Muscle of back (tissue), 3 donors: ENCODE measurements at regions not wholly inside any gene's neighbourhood (a gene's known extent, or its start where the extent isn't known, plus 50 kb on each side); places are given as distances from the start of the nearest gene placed in this dataset.
"Not testable (repeated sequence)": the region's sequence is repeated elsewhere in the genome, so short reads cannot be mapped to it uniquely, and the experiment has no call there.

ENCODE experiments used
- DNase-seq, 3 donors: peaks; one replicate each; pipeline versions ENCODE4 v3.0.0 to v3.0.0-alpha.2; 2013

- DNase-seq, result peak in 1 of 3 donors; percentile 30
These were observed 391.8 kb upstream of the MMS22L start for GRCh38 chr6:97674802-97675201.

GRCh38 chr6:97677626-97678025 is 394.6 kb upstream of the MMS22L start:
- DNase-seq, result no peak

- DNase-seq, result no peak
These were observed 404.9 kb upstream of the MMS22L start for GRCh38 chr6:97687916-97688315.

GRCh38 chr6:97689078-97689754 is 406.2 kb upstream of the MMS22L start:
- no peak for DNase-seq

- DNase-seq, result peak in 1 of 3 donors; percentile 39
These were observed 414.4 kb upstream of the MMS22L start for GRCh38 chr6:97697456-97697855.

- DNase-seq, result no peak
These were observed 418.8 kb upstream of the MMS22L start for GRCh38 chr6:97701801-97702200.

- peak in 1 of 3 donors; percentile 4 for DNase-seq
These were observed 419.2 kb upstream of the MMS22L start for GRCh38 chr6:97702248-97702647.

- no peak for DNase-seq
These were observed 420.6 kb upstream of the MMS22L start for GRCh38 chr6:97703661-97704060.

GRCh38 chr6:97705568-97705967 is 422.6 kb upstream of the MMS22L start:
- peak in 1 of 3 donors; percentile 4 for DNase-seq

GRCh38 chr6:97712751-97713150 is 429.7 kb upstream of the MMS22L start:
- no peak for DNase-seq

- no peak for DNase-seq
These were observed 431.8 kb upstream of the MMS22L start for GRCh38 chr6:97714772-97715171.

- DNase-seq, result no peak
These were observed 434.1 kb upstream of the MMS22L start for GRCh38 chr6:97717086-97717485.

- DNase-seq, result no peak
These were observed 443.4 kb upstream of the MMS22L start for GRCh38 chr6:97726378-97726777.

GRCh38 chr6:97732045-97732444 is 449.0 kb upstream of the MMS22L start:
- no peak for DNase-seq

- no peak for DNase-seq
These were observed 474.6 kb upstream of the MMS22L start for GRCh38 chr6:97757575-97757974.

- DNase-seq, result peak in 2 of 3 donors; percentile 3 to 23
These were observed 482.4 kb upstream of the MMS22L start for GRCh38 chr6:97765461-97765860.

- DNase-seq, result no peak
These were observed 488.4 kb upstream of the MMS22L start for GRCh38 chr6:97771372-97771771.

- no peak for DNase-seq
These were observed 492.0 kb upstream of the MMS22L start for GRCh38 chr6:97775012-97775411.

- no peak for DNase-seq
These were observed 495.4 kb upstream of the MMS22L start for GRCh38 chr6:97778290-97779038.

GRCh38 chr6:97779039-97779766 is 496.2 kb upstream of the MMS22L start:
- not testable (repeated sequence) for DNase-seq

GRCh38 chr6:97790926-97791590 is 508.0 kb upstream of the MMS22L start:
- no peak for DNase-seq

GRCh38 chr6:97805596-97805995 is 522.6 kb upstream of the MMS22L start:
- no peak for DNase-seq
